ENCODE measurements at regions not wholly inside any gene's neighbourhood (a gene's known extent, or its start where the extent isn't known, plus 50 kb on each side); places are given as distances from the start of the nearest gene placed in this dataset.

- H3K27ac ChIP-seq = no peak overlapping the region
- TF ChIP-seq CTCF (conservative IDR thresholded peaks at IDR 0.05) = peak; percentile 77
Observed at GRCh38 chr11:97269527-97269926, 879.7 kb downstream of the JRKL start.

GRCh38 chr11:97279341-97279740, 889.5 kb downstream of the JRKL start:
- H3K27ac ChIP-seq = no peak overlapping the region
- no peak for TF ChIP-seq CTCF (conservative IDR thresholded peaks at IDR 0.05)

GRCh38 chr11:97280347-97280746, 890.5 kb downstream of the JRKL start:
- TF ChIP-seq CTCF (conservative IDR thresholded peaks at IDR 0.05) = no peak
- H3K27ac ChIP-seq = no peak overlapping the region

- H3K27ac ChIP-seq = no peak overlapping the region
- no peak for TF ChIP-seq CTCF (conservative IDR thresholded peaks at IDR 0.05)
Observed at GRCh38 chr11:97289823-97290222, 900.0 kb downstream of the JRKL start.

GRCh38 chr11:97290464-97291041, 900.7 kb downstream of the JRKL start:
- no peak overlapping the region for H3K27ac ChIP-seq
- no peak for TF ChIP-seq CTCF (conservative IDR thresholded peaks at IDR 0.05)

GRCh38 chr11:97296301-97296700, 906.5 kb downstream of the JRKL start:
- no peak overlapping the region for H3K27ac ChIP-seq
- TF ChIP-seq CTCF (conservative IDR thresholded peaks at IDR 0.05) = no peak

GRCh38 chr11:97309291-97309690, 919.5 kb downstream of the JRKL start:
- no peak for TF ChIP-seq CTCF (conservative IDR thresholded peaks at IDR 0.05)
- H3K27ac ChIP-seq = no peak overlapping the region
